ENCODE measurements at regions not wholly inside any gene's neighbourhood (a gene's known extent, or its start where the extent isn't known, plus 50 kb on each side); places are given as distances from the start of the nearest gene placed in this dataset.
"Not testable (repeated sequence)": the region's sequence is repeated elsewhere in the genome, so short reads cannot be mapped to it uniquely, and the experiment has no call there.

- DNase-seq (ENCODE audit: low spot score), result no peak
These were observed 231.3 kb upstream of the SLCO3A1 start for GRCh38 chr15:91622235-91622634.

DNA sequence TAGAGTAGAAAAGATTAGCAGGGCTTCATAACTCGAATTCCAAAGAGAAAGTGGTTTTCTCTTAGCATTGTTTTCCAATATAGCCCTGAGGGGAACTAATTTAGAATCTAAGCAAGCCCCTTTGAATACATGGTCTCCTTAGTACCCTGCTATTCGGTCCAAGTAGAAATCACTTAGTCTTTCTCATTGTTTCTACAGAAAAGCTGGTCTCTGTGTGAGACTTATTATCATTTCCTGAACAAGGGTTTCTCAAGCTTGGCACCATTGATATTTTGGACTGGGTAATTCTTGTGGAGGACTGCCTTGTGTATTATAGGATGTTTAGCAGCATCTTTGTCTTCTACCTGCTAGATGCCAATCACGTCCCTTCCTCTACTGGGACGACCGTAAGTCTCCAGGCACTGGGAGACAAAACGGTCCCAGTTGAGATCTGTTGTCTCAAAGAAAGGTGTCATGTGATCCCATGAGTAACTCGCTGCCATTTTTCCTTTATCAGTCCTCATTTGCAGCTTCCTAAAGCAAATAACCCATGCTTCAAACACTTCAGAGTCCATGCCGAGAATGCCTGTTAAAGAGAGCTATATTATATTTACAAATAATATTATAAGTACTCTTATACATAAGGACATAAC lies 230.7 kb upstream of the SLCO3A1 start:
- DNase-seq (ENCODE audit: low spot score), result no peak

GRCh38 chr15:91624353-91624968 lies 229.0 kb upstream of the SLCO3A1 start:
- no peak for DNase-seq (ENCODE audit: low spot score)

GRCh38 chr15:91625506-91625905 lies 228.0 kb upstream of the SLCO3A1 start:
- no peak for DNase-seq (ENCODE audit: low spot score)

DNA sequence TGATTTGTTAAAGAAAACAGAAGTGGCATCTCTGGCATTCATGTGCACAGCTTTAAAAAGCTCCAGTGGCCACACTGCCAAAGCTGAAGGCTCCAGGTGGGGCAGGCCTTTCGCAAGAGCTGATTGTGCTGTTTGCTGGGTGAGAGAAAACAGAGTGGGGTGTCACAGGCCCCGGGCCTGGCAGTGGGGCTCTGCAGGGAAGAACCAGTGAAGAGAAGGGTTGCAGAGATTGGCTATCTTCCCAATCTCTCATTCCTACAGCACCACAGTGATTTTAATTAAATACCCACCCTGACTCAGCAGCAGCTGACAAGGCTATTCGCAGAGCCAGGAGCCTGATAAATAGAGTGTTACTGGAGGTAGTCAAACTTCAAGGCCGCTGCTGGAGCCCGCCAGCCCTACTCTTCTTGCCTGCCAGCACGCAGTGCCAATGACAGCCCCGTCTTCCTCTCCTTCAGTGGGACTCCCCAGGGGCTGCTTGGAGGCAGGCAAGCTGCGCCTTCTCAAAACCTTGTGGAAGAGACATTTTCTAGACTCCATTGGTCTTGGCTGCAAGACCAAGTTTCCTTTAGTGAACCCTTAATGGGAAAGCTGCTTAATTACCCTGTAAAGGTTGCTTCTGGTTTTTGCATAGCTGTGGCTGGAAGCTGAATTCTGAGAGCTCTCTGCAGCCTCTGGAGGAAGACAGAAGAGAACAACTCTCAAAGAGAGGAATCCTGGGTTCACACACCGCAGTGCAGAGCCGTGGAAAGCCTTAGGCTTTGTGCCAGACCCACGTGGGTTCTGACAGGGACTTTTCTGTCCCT lies 225.8 kb upstream of the SLCO3A1 start:
- DNase-seq (ENCODE audit: low spot score), result no peak

DNA sequence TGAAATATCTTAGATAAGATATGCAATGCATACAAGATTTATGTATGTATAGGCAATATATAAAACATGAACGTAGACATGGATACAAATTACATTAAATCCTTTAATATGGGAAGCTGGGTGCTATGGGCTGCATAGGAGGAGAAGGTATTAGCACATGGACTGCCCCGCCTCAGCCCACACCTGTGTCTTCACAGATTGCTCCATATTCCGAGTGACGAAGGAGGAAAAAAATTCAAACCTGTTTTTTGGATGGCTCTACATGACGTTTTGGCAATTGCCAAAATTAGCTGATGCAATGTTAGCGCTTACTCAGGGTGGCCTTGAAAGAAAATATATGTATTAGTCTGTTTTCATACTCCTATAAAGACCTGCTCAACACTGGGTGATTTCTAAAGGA lies 223.4 kb upstream of the SLCO3A1 start:
- DNase-seq (ENCODE audit: low spot score), result no peak

DNA sequence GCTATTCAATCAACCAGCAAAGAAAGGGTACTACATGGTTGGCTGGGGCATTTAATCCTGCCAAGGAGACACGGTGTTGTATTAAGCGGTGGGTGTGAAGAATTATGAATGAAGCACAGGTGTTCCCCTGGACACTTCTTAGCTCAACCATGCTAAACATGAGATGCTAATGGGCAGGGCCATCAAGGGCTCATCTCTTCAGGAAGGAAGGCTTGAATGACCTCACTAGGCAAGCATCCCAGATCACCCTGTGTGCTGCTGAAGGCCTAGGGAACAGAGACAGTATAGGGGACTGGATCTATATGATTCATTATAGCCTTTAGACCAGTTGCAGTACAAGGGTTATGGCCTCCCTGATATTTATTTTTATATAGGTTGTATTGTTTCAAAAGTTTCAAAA lies 221.3 kb upstream of the SLCO3A1 start:
- no peak for DNase-seq (ENCODE audit: low spot score)

- DNase-seq (ENCODE audit: low spot score), result no peak
These were observed 220.5 kb upstream of the SLCO3A1 start for GRCh38 chr15:91632981-91633380.

- DNase-seq (ENCODE audit: low spot score), result no peak
These were observed 219.3 kb upstream of the SLCO3A1 start for GRCh38 chr15:91634179-91634578.

GRCh38 chr15:91635080-91635479 lies 218.4 kb upstream of the SLCO3A1 start:
- DNase-seq (ENCODE audit: low spot score), result no peak

GRCh38 chr15:91635641-91636040 lies 217.9 kb upstream of the SLCO3A1 start:
- no peak for DNase-seq (ENCODE audit: low spot score)

DNA sequence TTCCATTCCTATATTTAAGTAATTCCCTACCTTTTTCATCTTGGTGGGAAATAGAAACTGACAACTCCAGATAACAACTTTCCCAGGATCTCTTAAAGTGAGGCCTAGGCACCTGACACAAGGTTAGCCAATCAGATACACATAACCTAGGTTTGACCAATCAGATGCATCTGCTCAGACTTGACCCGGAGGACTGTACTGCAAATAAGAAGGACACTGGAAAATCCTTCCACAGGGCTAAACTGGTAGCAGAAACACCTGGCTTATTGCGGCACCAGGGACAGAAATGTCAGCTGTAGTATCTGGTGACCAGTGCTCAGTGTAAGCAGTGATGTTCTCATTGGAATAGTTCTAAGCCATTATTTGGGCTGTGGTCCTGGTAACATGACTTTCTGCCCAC lies 204.5 kb upstream of the SLCO3A1 start:
- no peak for DNase-seq (ENCODE audit: low spot score)

GRCh38 chr15:91649831-91650321 lies 203.6 kb upstream of the SLCO3A1 start:
- no peak for DNase-seq (ENCODE audit: low spot score)

DNA sequence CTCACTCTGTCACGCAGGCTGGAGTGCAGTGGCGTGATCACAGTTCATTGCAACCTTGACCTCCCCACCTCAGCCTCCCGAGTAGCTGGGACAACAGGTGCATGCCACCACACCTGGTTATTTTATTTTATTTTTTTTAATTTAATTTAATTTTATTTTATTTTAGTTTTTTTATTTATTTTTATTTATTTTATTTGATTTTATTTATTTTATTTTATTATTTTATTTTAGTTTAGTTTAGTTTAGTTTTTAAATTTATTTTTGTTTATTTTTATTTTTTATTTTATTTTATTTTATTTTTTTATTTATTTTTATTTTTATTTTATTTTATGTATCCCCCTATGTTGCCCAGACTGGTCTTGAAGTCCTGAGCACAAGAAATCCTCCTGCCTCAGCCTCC lies 202.3 kb upstream of the SLCO3A1 start:
- DNase-seq (ENCODE audit: low spot score), result no peak

GRCh38 chr15:91652610-91653207 lies 200.8 kb upstream of the SLCO3A1 start:
- DNase-seq (ENCODE audit: low spot score), result no peak

GRCh38 chr15:91655563-91656290 lies 197.8 kb upstream of the SLCO3A1 start:
- not testable (repeated sequence) for DNase-seq (ENCODE audit: low spot score)

DNA sequence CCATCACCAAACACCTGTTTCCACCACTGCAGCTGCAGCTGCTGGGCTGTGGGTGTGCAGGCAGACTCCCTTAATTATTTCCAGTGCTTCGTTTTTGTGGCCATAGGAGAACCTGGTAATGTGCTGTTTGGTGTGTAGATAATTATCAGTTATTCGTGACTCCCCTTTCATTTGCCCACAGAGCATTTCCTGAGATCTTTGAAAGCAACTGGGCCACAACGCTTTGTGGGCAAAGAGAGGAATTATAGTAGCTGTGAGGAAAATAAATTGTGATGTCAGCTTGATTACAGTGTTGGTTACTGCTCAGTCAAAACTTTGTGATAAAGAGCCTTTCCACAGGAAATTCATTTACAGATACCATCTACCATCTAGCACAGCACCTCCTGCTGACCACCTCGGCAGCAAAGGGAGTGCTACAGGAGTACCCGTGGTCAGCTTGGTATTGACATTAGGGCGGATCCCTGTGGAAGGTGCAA lies 193.3 kb upstream of the SLCO3A1 start:
- DNase-seq (ENCODE audit: low spot score), result no peak

DNA sequence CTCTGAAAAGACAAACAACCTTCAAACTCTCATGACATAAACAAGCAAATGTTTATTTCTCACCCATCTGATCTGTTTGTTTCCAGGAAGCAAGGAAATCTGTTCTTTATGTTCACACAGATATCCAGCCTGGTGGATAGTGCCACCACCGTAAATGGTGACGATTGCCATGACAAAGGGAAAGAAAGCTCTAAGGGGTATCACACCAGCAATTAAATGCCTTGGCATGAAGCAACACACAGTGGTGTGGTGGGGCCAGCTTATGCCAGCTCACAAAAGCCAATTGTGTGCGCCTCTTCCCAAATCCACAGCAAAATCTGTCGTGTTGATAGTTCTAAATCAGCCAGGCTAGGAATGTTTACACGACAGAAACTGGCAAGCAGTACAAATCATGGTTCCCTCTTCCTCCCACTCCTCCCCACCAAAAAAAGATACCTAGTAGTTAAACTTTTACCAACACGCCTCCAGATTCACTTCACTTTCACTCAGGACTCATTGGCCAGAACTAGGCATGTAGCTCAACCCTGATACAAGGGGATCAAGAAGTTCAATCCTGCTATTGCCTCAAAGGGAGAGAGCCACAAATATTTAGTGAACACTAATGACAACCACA lies 189.2 kb upstream of the SLCO3A1 start:
- no peak for DNase-seq (ENCODE audit: low spot score)

GRCh38 chr15:91665212-91665611 lies 188.3 kb upstream of the SLCO3A1 start:
- no peak for DNase-seq (ENCODE audit: low spot score)

GRCh38 chr15:91668370-91668769 lies 185.1 kb upstream of the SLCO3A1 start:
- no peak for DNase-seq (ENCODE audit: low spot score)

DNA sequence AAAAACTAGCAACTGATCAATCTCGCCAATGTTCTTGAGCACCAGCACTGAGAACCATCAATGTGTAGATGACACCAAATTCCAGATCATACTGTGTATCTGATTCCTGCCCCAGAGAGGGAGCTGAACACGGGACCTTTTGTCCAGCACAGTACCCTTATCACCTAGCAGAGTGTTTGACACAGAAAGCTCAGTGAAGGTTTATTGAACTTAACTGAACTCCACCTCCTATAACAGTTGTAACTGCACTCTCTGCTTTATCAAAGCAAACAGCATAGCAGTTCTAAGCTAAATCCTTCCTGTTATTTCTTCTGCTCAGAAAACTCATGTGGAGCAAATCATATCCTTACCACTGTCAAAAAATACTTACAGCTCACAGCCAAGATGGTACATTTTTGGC lies 183.4 kb upstream of the SLCO3A1 start:
- no peak for DNase-seq (ENCODE audit: low spot score)
